HG03565 (cell line): ENCODE measurements at regions not wholly inside any gene's neighbourhood (a gene's known extent, or its start where the extent isn't known, plus 50 kb on each side); places are given as distances from the start of the nearest gene placed in this dataset.

ENCODE experiments used
- ATAC-seq: cut with Tn5 transposase; IDR thresholded peaks from one replicate; pipeline ENCODE4 v1.9.1; 2021; ENCODE audit warnings: mild to moderate bottlenecking, moderate library complexity; ENCODE audit not compliant: unreplicated experiment

DNA sequence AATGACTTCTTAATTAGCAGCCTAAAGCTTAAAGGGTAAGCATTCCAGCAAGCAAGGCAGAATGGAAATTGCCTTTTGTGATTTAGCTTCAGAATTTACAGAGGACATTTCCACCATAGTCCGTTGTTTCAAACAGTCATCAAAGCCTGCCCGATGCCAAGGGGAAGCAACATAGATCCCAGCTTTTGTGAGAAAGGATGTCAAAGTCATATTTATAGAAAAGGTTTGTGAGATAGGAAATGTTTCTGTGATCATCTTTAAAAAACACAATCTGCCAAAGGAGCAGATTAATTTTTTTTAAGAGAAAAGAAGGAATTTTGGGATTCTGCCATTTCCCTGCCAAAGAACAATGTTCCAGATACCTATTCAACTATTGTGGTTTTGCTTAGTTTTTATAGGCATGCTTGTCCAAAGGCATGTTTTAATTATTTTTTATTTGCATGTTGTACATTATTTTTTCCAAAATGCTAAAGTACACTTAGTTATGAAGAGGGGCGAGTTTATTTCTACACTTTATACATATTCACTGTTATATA is 346.9 kb downstream of the ZNF608 start:
- ATAC-seq: no peak

DNA sequence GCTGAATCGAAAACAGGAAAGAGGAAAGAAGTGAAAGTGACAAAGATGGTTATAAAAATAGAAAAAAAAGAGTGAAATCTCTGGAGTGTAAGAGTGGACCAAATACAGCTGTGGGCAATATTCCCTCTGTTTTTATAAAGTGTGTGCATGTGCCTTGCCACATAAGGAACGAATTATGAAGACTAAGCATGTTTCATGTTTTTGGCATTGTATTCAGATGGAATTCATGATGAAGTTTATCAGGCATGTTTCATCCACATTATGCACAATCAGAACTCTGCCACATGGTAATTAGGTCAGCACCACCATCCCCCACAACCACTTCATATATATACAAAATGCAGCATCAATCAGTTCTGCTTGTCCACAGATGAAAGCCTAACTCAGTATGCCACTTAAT is 348.0 kb downstream of the ZNF608 start:
- ATAC-seq: no peak

DNA sequence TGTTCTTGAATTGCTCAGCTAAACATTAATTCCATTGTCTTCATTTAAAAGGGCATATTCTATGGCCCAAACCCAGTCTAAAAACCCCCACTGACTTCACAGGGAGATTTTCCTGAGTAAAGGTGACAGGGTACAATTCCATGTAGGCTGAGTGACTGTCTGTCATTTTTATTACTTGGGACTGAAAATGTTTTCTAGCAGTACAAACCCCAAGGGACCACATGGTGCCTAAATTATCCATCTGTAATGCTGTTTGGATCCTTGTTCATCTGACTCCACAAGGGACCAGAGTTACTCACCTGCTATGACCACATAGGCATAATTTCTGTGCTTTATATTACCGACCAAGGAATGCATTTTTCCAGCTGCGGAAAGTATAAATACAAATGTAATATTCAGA is 349.1 kb downstream of the ZNF608 start:
- ATAC-seq: no peak

GRCh38 chr5:124395926-124396325 is 350.5 kb downstream of the ZNF608 start:
- no peak for ATAC-seq

- ATAC-seq: no peak
Observed at GRCh38 chr5:124395287-124395686, 351.2 kb downstream of the ZNF608 start.

- no peak for ATAC-seq
Observed at GRCh38 chr5:124394700-124395245, 351.7 kb downstream of the ZNF608 start.

GRCh38 chr5:124393584-124394379 is 352.7 kb downstream of the ZNF608 start:
- ATAC-seq: no peak

- ATAC-seq: no peak
Observed at GRCh38 chr5:124383693-124384092, 362.7 kb downstream of the ZNF608 start.

DNA sequence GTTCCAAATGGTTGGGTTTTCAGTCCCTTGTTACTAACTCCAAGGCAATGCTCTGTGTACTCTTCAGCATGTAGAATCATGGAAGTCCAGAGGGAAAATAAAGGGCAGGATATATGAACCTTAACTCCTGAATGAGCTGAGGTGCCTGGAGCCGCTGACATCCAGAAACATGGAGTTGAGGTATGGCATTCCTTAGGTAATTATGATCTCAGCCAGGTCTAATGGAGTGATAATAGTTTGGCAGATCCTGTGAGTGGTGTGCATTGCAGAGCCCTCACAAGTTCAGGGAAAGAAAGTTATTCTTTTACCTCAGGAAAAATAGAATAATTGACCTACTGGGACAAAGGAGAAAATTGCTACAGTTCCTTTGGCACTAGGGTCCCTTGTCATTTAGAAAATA is 369.1 kb downstream of the ZNF608 start:
- ATAC-seq: no peak

DNA sequence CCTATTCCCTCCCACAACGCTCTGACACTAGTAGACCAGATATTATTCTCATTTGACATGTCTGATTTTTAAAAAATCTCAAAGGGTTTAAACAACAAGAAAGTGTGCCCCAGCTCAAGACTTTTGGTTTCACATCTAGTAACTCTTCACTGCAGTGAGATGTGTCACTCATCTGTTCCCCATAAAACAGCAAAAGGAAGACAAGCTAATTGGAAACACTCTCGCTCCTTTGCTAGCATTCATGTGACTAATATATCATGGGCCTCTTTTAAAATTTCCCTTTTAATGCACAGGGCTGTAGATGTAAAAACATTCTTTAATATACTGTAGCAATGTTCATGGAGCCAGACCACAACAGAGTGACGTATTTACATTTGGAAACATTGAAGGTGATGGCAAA is 372.6 kb downstream of the ZNF608 start:
- ATAC-seq: no peak

GRCh38 chr5:124372457-124372856 is 374.0 kb downstream of the ZNF608 start:
- no peak for ATAC-seq

GRCh38 chr5:124371111-124371706 is 375.2 kb downstream of the ZNF608 start:
- no peak for ATAC-seq

DNA sequence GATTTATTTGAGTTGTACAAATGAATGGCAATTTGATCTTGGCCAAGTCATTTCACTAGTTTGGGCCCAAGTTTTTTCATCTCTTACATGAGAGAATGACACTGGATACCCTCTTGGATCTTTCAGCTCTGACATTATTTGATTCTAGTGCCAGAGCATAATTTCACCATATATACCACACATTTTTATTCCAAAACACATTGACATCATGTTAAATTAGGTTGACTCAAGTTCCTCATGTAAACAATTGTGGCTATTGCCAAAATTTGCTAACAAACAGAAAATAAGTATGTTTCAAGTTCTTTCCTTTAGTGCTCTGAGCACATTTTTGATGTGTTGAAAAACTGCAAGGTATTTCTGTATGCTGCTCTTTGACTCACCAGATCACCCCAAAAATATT is 375.8 kb downstream of the ZNF608 start:
- ATAC-seq: no peak

GRCh38 chr5:124365361-124365801 is 381.1 kb downstream of the ZNF608 start:
- no peak for ATAC-seq

- ATAC-seq: no peak
Observed at GRCh38 chr5:124355928-124356327, 390.5 kb downstream of the ZNF608 start.

GRCh38 chr5:124353016-124353415 is 393.4 kb downstream of the ZNF608 start:
- no peak for ATAC-seq

DNA sequence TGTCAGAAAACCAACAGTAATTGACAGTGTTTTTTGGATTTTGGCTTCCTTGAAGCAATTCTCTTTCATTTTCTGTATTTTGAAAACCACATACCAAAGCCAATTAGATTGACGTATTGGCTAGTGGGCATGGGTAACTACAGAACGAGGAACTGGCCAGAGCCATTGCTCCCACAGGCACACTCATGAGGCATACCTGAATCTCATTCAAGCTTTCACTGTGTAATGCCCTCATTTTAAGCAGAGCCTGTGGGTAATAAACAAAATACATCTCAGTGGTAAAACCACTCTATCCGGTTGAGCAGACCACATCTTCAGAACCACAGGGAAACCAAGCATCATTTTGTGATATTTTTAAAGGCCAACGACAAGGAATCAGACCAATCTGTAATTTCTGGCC is 394.1 kb downstream of the ZNF608 start:
- ATAC-seq: no peak

DNA sequence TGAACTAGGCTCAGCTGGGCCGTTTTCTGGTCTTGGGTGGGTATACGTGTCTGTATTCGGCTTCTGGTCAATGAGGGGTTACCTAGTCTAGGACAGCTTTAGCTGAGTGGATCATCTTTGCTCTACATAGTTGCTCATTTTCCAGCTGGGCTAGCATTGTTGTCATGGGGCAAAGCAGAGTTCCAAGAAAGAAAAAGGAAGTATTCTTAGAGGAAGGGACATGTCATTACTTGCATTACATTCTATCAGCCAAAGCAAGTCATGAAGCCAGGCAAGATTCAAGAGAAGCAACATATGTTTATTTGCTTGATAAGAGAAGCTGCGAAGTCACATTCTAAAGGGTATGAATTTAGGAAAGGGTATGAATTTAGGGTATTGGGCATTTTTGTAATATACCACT is 396.5 kb downstream of the ZNF608 start:
- ATAC-seq: no peak

DNA sequence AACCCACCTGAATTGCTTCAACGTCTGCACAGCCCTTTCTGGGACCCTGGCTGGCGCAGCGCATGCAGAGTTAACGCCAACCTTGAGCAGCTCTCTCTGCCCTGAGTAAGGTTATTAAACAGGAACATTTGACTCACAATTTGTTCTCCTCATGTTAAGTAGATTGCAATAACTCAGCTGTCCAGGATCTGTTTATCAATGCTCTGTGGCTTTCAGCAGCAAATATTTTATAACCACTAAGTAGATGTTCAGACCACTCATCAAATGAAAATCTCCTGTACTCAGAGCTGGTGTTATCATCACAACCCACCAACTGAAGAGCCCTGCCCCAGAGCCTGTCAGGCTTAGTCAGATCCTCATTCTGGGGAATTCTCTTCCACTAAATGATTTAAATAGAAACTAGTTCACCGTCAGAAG is 403.0 kb downstream of the ZNF608 start:
- ATAC-seq: no peak

DNA sequence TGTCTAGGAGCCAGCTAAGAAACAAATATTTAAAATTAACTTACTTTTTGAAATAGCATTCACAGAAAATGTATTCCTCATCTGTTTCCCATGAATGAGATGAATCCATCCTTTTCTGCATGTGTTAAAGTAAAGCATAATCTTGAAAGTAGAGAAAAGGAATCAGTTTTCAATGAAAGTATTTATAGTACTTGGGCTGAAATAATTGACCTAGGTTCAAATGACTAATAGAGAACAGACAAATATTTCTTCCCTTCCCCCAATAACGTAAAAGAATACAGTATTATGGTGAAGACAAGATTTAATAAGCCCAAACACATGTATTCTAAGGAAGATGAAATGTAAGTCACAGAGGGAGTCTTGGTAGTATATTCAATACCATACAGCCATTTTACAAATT is 403.5 kb downstream of the ZNF608 start:
- no peak for ATAC-seq

DNA sequence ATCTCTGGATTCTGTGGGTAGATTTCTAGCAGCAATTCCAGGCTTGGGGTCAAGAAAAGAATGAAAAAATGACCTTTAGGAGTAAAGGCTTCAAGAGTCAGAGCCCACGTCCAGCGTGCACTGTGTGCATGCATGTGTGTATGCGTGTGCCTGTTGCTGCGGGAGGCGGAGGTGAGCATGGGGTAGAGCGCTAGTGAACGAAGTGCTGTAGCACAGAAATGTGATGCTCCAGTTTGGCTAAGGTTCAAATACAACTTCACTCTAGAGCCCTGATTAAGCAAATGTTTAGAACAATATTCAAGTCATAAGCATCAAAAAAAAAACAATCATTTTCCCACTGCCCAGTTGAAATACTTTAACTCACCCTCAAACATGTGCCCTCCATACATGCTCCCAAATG is 403.9 kb downstream of the ZNF608 start:
- no peak for ATAC-seq

DNA sequence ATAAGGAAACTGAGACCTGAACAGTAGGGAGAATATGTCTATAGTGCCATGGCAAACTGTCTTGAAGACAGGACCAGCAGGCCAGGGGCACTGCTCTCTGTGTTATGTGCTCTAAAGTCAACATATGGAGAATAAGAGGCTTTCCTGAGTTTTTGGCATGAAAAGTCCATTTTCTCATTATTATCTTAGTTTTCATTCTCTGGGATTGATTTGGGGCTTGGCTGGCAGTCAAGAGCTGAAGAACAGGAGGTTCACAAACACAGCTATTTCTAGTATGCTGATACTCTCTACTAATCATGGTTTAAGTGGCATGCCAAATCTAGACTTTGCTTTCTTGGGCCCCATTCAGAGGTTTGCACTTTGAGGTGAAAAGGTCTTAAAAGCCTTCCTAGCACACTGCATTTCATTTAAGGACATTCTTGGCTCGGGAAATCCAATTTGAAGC is 404.4 kb downstream of the ZNF608 start:
- ATAC-seq: no peak
